GM21367 (cell line): ENCODE measurements at regions not wholly inside any gene's neighbourhood (a gene's known extent, or its start where the extent isn't known, plus 50 kb on each side); places are given as distances from the start of the nearest gene placed in this dataset.
"Not testable (repeated sequence)": the region's sequence is repeated elsewhere in the genome, so short reads cannot be mapped to it uniquely, and the experiment has no call there.

Experiments
- ATAC-seq: cut with Tn5 transposase; IDR thresholded peaks from one replicate; pipeline ENCODE4 v1.9.1; 2021; ENCODE audit not compliant: unreplicated experiment

- ATAC-seq = no peak
These were observed 388.7 kb downstream of the NPHP4 start for GRCh38 chr1:5603353-5604104.

- ATAC-seq = not testable (repeated sequence)
These were observed 389.5 kb downstream of the NPHP4 start for GRCh38 chr1:5602718-5603117.

GRCh38 chr1:5601516-5601915 lies 390.7 kb downstream of the NPHP4 start:
- ATAC-seq = no peak

- ATAC-seq = no peak
These were observed 392.7 kb downstream of the NPHP4 start for GRCh38 chr1:5599541-5599940.

GRCh38 chr1:5598824-5599395 lies 393.3 kb downstream of the NPHP4 start:
- ATAC-seq = no peak

- ATAC-seq = no peak
These were observed 394.0 kb downstream of the NPHP4 start for GRCh38 chr1:5597991-5598823.

GRCh38 chr1:5597171-5597850 lies 394.9 kb downstream of the NPHP4 start:
- ATAC-seq = no peak

- ATAC-seq = no peak
These were observed 395.6 kb downstream of the NPHP4 start for GRCh38 chr1:5596651-5597050.

- no peak for ATAC-seq
These were observed 396.6 kb downstream of the NPHP4 start for GRCh38 chr1:5595531-5596170.

- no peak for ATAC-seq
These were observed 397.9 kb downstream of the NPHP4 start for GRCh38 chr1:5594056-5594956.

GRCh38 chr1:5590717-5591116 lies 401.5 kb downstream of the NPHP4 start:
- no peak for ATAC-seq

GRCh38 chr1:5586629-5587028 lies 405.6 kb downstream of the NPHP4 start:
- ATAC-seq = no peak

- ATAC-seq = no peak
These were observed 407.0 kb downstream of the NPHP4 start for GRCh38 chr1:5585256-5585655.

GRCh38 chr1:5580926-5581325 lies 411.3 kb downstream of the NPHP4 start:
- no peak for ATAC-seq

- ATAC-seq = no peak
These were observed 412.3 kb downstream of the NPHP4 start for GRCh38 chr1:5579966-5580365.

- ATAC-seq = no peak
These were observed 413.5 kb downstream of the NPHP4 start for GRCh38 chr1:5578690-5579089.

GRCh38 chr1:5577255-5578040 lies 414.8 kb downstream of the NPHP4 start:
- ATAC-seq = no peak

GRCh38 chr1:5576673-5577065 lies 415.6 kb downstream of the NPHP4 start:
- no peak for ATAC-seq

- no peak for ATAC-seq
These were observed 416.1 kb downstream of the NPHP4 start for GRCh38 chr1:5576011-5576672.
